GM18951 (cell line): ENCODE measurements at regions not wholly inside any gene's neighbourhood (a gene's known extent, or its start where the extent isn't known, plus 50 kb on each side); places are given as distances from the start of the nearest gene placed in this dataset.
"Not testable (repeated sequence)": the region's sequence is repeated elsewhere in the genome, so short reads cannot be mapped to it uniquely, and the experiment has no call there.

Experiments
- POLR2A ChIP-seq: IDR thresholded peaks from 4 replicates; pipeline ENCODE4 v1.6.1; 2011; ENCODE audit warnings: mild to moderate bottlenecking; ENCODE audit not compliant: insufficient read length, insufficient read depth; ENCODE audit errors: extremely low read depth
- in situ Hi-C: fragments of 300-500 bp; cut with MboI; formaldehyde crosslinking; loops from one replicate; pipeline ENCODE4 v1.12.0; 2022; ENCODE audit warnings: low sequenced_read_pairs, mixed read lengths, inconsistent platforms; ENCODE audit not compliant: unreplicated experiment

DNA sequence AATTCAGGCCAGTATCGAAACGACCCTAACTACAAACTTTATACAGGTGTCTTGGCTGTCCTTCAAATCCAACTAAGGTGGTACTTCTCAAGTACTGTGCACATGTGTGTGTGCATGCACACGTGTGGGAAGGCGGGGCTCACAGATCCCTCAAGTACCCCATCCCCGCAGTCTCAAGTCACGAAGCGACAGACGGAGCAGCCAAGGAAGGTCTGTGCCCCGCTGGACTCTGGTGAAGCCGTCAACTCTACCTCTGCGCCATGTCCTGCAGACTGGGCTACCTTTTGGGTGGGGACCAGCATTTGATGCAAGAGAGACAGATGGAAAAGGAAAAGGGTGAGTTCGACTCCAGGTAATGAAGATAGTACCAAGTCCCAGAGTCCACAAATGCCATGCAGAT lies 169.0 kb downstream of the CRYBB2 start:
- in situ Hi-C loops, result no loop called here
- TF ChIP-seq POLR2A, result no peak

DNA sequence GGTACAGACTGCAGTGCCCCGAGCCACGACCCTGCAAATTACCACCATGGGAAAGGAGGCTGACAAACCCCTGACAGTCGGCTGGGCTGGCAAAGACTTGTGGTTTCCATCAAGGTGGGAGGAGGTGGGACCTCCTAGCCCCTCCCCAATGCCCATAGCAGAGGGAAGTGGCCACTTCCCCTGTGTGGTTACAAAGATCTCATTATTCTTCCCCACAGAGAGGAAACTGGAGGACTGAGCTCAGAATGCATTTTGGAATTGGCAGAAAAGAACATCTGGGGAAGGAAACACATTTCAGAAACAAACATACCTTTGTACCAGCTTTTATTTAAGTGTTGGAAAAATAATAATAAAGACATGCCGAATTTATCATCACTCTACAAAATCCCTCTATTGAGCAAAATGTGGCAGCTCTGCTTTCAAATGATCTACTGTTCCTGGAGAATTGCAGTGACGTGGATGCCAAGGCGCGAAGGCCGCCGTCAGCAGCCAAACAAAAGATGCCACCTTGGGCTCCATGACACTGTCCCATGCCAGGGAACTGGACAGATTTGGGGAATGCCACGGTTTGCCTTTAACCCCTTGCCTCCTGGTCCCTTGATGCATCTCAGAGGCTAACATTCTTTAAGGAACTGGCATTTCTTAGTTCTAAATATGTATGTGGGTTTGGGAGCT lies 169.6 kb downstream of the CRYBB2 start:
- in situ Hi-C loops, result no loop called here
- TF ChIP-seq POLR2A, result no peak

DNA sequence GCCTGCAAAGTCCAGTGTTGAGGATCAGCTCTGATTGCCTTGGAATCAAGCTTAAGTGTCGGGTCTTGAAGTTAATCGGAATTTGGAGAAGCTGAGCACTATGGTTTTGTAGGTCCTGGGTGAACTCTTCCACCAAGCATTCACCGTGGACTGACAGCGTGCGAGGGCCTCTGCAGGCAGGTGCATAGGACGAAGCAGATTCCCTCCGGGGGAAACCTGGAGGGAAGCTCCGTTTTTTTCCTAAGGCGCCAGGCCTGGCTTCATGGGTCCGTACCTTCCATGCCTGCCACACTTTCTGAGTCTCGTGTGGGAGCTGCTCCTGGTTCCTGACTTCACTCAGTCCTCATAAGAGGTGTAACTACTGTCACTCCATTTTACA lies 170.1 kb downstream of the CRYBB2 start:
- in situ Hi-C loops, result no loop called here
- no peak for TF ChIP-seq POLR2A

DNA sequence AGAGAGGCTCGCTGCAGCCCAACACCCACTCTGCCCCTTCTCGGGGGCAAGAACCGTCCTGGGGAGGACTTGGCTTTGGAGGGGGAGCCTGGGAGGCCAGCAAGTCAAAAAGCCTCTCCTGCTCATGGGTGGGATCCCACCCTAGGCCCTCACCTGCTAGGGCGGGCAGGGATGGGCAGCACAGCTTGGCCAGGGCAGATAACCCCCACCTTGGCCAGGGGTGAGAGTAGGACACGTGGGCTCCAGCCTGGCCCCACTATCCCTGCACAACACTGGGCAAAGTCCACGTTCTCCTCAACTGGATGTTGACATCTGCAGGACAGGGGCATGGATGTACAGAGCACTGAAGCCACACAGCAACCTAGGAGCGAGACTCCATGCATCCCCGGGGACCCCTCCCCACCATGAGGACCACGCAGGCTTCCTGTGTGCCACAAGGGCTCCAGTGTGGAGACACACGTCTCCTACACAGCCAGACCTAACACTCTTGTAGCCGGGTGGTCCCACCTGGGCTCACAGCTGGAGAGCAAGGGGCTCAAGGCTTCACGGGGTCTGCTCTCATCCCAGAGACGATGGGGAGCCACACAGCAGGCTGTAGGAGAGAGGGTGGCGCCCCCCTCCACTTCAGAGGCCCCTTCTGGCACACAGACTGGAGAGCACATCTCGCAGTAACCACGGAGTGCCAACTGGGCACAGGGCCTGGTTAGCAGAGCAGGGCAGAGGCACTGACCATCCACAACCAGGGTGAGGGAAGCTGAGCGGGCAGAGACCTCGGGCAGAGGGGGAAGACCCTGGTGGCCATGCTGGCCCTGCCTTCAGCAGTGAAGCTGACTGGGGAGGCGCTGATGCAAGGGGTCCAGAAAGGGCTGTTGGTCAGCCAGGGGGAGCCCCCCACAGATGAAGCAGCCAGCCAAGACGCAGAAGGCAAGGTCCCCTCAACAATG lies 171.1 kb downstream of the CRYBB2 start:
- in situ Hi-C loops, result no loop called here
- no peak for TF ChIP-seq POLR2A

DNA sequence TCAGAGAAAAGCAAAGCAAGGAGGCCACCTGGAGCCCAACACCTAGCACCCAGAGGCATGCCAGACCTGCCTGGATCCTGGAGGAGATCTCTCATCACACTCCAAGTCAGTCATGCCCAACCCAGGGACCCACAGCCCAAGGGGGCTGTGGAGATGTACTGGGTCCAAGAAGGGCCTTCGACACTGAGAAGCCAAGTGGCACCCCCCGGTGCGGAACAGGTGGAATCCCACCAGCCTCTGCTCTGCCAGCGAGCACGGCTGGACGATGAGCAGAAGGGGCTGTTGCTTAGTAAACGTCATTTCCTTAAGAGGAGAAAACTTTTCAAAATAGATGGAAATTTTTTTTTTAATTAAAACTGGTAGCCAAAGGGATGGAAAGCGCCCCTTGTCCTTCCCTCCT lies 171.9 kb upstream of the GRK3 start:
- no peak for TF ChIP-seq POLR2A
- in situ Hi-C loops, result no loop called here

DNA sequence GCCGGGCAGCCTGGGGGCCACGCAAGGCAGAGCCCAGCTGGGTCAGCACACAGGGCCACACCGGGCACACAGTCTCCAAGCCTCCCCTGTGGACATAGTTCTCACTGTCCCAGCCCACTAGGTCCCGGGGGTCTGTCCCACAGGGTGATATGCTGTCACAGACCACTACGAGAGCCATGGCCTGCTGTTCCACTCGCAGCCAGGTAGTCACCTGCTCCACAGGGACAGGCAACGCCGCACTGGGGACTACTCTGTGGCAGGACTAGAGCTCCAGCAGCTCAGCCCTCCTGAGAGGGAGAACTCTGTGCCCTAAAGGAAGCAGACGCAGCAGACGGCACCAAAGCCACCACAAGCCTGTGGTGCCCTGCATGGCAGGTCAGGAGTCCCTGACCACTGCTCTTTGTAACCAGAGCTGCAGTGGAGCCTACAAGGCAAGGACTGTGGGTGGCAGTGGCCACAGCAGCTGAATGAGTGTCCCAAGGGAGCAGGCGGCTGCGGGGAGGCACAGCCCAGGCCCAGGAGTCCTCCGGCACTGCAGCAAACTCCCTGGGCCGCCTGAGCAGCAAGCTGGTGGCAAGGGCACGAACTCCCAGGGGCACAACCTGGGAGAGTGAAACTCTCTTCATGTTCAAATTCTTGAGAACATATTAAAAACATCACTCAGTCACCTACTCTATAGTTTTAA lies 171.2 kb upstream of the GRK3 start:
- in situ Hi-C loops, result no loop called here
- no peak for TF ChIP-seq POLR2A

DNA sequence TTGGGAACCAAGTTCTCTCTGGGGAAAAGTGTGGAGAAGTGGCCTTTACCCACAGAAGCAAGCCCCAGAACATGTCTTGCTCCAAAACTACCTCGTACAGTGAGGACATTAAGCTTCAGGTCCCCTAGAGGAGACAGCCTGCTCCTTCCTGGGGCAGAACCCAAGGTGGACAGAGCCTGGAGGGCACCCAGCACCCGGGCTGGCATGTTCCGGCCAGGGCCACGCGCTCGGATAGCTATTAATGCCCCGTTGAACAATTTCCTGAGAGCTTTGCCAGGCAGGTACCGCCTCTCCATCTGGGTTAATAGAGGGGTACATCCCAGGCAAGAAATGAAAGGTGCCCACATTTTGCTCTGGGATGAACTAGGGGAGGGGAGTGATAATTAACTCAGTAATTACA lies 169.0 kb upstream of the GRK3 start:
- TF ChIP-seq POLR2A, result no peak

DNA sequence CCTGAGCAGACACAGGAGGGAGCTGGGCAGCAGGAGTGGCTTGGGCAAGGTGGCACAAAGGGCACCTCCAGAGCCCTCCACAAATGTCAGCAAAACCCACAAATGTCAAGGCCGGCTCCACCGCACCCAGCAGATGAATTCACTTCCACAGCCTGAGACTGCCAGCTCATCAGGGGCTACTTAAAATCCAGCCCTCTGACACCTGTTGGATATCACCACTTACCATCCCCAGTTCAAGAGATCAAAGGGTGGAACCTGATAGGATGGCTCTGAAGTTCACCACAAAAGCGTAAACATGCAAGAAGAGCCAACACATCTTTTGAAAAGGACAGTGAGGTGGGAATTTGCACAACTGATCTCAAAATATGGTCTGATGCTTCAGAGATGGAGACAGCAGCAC lies 168.6 kb upstream of the GRK3 start:
- in situ Hi-C loops, result no loop called here
- no peak for TF ChIP-seq POLR2A

More for the DNA sequence above, 169.0 kb upstream of the GRK3 start:
- in situ Hi-C loops, result no loop called here

DNA sequence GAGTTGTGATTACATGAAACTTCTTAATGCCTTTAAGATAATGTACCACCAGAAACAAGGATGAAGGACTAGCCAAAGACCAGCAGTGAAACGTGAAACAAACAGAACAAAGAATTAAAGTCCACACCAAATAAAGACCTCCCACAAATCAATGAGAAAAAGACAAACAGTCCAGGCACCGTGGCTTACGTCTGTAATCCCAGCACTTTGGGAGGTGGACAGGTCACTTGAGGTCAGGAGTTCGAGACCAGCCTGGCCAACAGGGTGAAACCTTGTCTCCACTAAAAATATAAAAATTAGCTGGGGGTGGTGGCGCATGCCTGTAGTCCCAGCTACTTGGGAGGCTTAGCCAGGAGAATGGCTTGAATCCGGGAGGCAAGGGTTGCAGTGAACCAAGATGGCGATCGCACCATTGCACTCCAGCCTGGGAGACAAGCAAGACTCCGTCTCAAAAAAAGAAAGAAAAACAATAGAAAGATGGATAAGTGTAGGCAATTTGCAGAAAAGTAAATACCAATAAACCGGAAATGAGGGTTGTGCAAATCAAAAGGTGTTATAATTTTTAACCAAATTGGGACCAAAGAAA lies 167.8 kb upstream of the GRK3 start:
- in situ Hi-C loops, result no loop called here
- TF ChIP-seq POLR2A, result no peak

DNA sequence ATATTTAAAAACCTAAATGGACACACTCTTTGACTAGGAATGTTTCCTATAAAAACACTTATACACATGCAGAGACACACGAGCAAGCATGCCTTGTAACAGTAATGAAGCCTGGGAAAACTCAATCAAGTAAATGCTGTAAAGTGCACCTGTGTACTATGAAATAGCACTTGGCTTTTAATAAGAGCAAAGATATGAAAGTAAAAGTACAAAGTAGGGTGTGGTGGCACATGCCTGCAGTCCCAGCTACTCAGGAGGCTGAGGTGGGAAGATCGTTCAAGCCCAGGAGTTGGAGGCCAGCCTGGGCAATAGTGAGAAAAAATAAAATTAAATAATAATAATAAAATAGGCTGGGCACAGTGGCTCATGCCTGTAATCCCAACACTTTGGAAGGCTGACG lies 166.9 kb upstream of the GRK3 start:
- in situ Hi-C loops, result no loop called here
- TF ChIP-seq POLR2A, result no peak

DNA sequence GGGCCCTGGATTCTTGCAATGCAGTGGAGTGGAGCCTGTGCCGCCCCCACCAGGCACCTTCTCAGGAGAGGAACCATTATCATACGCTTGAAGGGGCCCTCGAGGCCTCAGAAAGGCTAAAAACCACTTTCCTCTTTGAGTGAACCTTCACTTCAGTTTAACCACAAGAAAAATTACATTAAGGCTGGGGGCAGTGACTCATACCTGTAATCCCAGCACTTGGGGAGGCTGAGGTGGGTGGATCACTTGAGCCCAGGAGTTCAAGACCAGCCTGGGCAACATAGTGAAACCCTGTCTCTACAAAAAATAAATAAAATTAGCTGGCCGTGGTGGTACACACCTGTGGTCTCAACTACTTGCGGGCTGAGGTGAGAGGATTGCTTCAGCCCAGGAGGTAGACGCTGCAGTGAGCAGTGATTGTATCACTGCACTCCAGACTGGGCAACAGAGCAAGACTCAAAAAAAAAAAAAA lies 165.8 kb upstream of the GRK3 start:
- in situ Hi-C loops, result not testable (repeated sequence)

DNA sequence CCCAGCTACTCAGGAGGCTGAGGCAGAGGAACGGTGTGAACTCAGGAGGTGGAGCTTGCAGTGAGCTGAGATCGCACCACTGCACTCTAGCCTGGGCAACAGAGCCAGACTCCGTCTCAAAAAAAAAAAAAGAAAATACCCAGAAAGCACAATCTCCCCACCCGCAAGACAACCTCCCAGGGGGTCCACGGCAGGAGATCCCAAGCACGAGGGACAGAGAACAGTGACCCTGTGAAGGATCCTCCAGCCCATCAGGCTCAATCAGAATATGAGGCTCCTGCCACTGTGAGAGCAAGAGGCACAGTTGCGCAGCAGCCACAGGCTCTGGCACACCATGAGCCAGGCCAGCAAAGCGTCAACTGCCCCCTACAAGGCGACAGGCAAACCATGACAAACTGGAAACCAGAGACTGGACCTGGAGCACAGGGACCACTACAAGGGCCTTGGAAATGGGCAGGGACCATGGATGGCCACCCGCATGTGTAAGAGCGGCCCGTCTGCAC lies 164.8 kb upstream of the GRK3 start:
- in situ Hi-C loops, result no loop called here
- no peak for TF ChIP-seq POLR2A

DNA sequence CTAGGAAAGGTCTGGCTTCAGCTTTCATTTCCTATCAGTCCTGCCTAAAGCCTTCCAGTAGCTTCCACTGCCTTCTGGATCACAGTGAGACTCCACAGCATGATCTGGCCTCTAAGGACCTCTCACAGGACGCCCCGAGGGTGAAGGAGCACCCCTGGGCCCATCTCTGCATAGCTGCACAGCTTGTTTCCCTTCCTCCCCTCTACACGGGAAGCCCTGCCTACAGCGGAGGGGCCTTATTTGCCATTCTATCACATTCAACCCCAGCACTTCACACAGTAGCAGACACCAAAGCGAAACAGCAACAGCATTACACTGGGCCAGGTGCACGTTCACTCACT lies 162.3 kb upstream of the GRK3 start:
- TF ChIP-seq POLR2A, result no peak
- in situ Hi-C loops, result no loop called here
